BLaER1 treated with 17β-estradiol and CSF1 and Interleukin-3, amounts not matched to agents 10 nM and 100 nM (cell line): ENCODE measurements at regions not wholly inside any gene's neighbourhood (a gene's known extent, or its start where the extent isn't known, plus 50 kb on each side); places are given as distances from the start of the nearest gene placed in this dataset.

Experiments
- H3K27ac ChIP-seq, 11 experiments: shearing (Covaris generic); formaldehyde crosslinking; 2 replicates each; pipeline ENCODE4 v1.8.1; 2022
- H3K27me3 ChIP-seq, 11 experiments: shearing (Covaris generic); formaldehyde crosslinking; 2 replicates each; pipeline ENCODE4 v1.8.1; 2022
- H3K36me3 ChIP-seq, 11 experiments: shearing (Covaris generic); formaldehyde crosslinking; 2 replicates each; pipeline ENCODE4 v1.8.1; 2022
- H3K4me1 ChIP-seq, 10 experiments: shearing (Covaris generic); formaldehyde crosslinking; 2 replicates each; pipeline ENCODE4 v1.8.1; 2022
- H3K4me2 ChIP-seq, 11 experiments: shearing (Covaris generic); formaldehyde crosslinking; 2 replicates each; pipeline ENCODE4 v1.8.1; 2022
- H3K4me3 ChIP-seq, 10 experiments: shearing (Covaris generic); formaldehyde crosslinking; 2 replicates each; pipeline ENCODE4 v1.8.1; 2022
- H3K9ac ChIP-seq, 11 experiments: shearing (Covaris generic); formaldehyde crosslinking; 2 replicates each; pipeline ENCODE4 v1.8.1; 2022
- H3K9me3 ChIP-seq, 11 experiments: shearing (Covaris generic); formaldehyde crosslinking; replicated peaks in 1 of 11; 2 replicates each; pipeline ENCODE4 v1.8.1; 2022
- H4K20me1 ChIP-seq, 11 experiments: shearing (Covaris generic); formaldehyde crosslinking; 2 replicates each; pipeline ENCODE4 v1.8.1; 2022
- Cebpa-rat ChIP-seq, 11 experiments: shearing (Covaris generic); IDR thresholded peaks; 2 replicates each; pipeline ENCODE4 v1.8.1; 2022

DNA sequence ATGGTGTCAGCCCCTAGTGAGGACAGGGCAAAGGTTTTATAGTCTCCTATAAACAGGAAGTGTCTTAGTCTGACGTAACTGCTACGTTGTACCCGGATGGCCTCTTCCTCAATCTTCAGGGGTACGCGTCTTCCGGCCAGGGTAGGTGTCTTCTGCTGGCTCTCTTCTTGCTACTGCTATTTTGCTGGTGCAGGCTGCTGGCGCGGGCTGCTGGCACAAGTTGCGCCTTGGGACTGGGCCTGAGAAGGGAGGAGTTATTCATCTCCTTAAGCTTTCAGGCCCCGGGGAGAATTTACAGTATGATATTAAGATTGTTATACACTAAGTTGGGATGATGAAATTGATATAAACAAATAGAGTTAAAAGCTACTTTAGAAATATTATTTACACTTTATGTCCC is 74.4 kb downstream of the HDGFL1 start:
- Histone ChIP-seq H3K27me3 (no peaks in the 10 kb centered on the region), H4K20me1 (no peaks in the 10 kb centered on the region), H3K4me2 (no peak overlapping the region), H3K27ac (no peak overlapping the region), H3K9ac (no peak overlapping the region), H3K9me3 (no peaks in the 10 kb centered on the region), H3K4me1 (no peaks in the 10 kb centered on the region), H3K36me3 (no peaks in the 10 kb centered on the region), H3K4me3 (no peak overlapping the region)
- no peak for TF ChIP-seq Cebpa-rat (IDR thresholded peaks at IDR 0.05)

DNA sequence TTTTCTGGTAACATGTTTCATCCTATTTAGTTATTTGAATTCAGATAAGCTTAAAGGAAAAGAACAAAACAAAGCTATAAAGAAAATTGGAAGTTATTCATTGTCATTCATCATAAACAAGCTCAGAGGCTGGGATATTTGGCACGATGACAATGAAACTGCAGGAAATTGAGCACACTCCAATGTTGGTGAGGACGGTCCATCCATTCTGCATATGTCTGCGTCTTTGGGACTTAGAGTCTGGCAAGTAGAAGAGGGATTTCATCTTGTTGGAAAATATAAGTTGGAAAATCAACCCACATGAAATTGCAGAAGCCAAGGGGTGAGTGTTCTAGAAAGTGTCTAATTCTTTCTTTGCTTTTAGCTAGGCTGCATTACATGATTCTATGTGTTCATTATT is 78.4 kb downstream of the HDGFL1 start:
- Histone ChIP-seq H3K4me3 (no peak overlapping the region), H3K27me3 (no peaks in the 10 kb centered on the region), H3K36me3 (no peaks in the 10 kb centered on the region), H3K9me3 (no peaks in the 10 kb centered on the region), H3K4me1 (no peaks in the 10 kb centered on the region), H4K20me1 (no peaks in the 10 kb centered on the region), H3K4me2 (no peak overlapping the region), H3K9ac (no peak overlapping the region), H3K27ac (no peak overlapping the region)
- no peak for TF ChIP-seq Cebpa-rat (IDR thresholded peaks at IDR 0.05)

DNA sequence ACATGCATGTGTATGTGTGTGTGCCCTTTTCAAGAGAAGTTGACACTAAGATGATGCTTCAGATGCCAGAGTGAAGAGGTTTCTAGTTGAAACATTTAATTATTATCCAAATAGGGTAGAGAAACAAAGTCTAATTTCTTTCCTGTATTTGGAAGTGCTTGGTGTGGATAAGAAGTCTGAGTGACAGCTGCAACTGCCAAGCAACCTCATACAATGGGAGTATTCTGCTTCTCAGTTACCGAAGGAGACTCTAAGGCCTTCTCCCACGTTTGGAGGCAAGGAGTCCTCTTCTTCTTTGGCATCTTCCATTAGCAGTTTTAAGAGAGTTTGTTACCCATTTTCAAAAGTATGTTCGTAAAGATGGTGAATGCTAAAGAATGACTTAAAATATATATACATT is 82.4 kb downstream of the HDGFL1 start:
- Histone ChIP-seq H3K4me2 (no peak overlapping the region), H3K4me3 (no peak overlapping the region), H3K36me3 (no peaks in the 10 kb centered on the region), H3K27ac (no peak overlapping the region), H4K20me1 (no peaks in the 10 kb centered on the region), H3K9me3 (no peaks in the 10 kb centered on the region), H3K4me1 (peaks cover 0 to 3% (median 0%) of the 10 kb centered on the region in 10 experiments; a peak in 2 of 20 replicates), H3K27me3 (no peaks in the 10 kb centered on the region), H3K9ac (no peak overlapping the region)
- TF ChIP-seq Cebpa-rat (IDR thresholded peaks at IDR 0.05): no peak

DNA sequence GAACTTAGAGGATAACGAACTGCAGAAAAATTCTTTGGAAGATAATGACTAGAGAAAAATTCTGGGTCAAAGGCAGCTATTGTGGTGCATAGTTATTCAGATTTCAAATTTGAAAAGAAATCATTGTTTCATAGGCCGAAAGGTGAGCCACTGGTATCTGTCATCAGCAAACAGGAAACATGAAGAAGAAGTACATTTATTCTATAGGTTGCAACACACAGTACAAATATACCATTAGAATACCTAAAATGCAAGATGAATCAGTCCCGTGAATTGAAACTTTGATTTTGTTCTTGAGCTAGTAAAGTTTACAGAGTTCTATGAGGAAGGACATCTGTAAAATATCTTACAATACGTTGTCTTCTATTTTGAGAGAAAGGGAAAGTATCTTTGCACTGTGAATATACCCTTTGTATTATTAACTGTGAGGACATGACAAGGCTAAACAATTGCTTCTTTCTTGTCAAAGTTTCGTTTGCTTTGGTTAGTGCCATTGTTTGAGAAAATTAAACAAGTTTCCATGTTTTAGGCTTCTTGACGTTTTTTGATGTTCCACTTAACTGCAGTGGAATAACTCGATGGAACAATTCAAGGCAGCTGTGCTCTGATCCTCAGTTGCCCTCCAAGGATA is 84.7 kb downstream of the HDGFL1 start:
- Histone ChIP-seq H3K4me2 (no peak overlapping the region), H3K36me3 (no peaks in the 10 kb centered on the region), H3K27me3 (no peaks in the 10 kb centered on the region), H3K27ac (no peak overlapping the region), H3K4me1 (peaks cover 0 to 26% (median 17%) of the 10 kb centered on the region in 10 experiments; a peak in 11 of 20 replicates), H3K4me3 (no peak overlapping the region), H3K9ac (no peak overlapping the region), H3K9me3 (no peaks in the 10 kb centered on the region), H4K20me1 (no peaks in the 10 kb centered on the region)
- TF ChIP-seq Cebpa-rat (IDR thresholded peaks at IDR 0.05): no peak

DNA sequence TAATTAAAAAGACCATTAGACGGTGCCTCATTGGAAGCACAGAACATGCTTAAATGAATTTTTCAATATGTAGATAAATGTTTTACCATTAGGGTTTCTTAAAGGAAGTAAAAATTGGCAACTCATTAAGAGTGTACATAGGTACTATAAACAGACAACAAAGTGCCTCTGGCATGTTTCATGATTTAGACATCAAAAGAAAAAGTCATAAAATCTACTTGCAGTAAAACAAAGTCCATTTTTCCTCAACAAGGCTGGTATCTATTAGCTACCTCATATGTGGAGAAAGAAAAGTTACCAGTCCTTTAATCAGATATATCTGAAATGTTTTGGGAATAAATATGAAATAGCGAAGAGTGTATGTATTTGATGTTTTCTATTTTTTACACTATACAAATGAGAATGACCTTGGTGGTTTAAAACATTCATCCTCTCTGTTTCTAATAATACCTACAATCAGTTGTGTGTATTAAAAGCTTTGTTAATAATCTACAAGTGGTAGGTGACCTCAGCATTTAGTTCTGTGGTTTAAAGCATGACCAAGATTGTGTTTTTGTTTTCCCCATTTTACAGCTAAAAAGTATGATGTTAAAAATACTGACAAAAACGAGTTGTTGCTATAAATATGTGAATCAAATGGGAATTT is 87.5 kb downstream of the HDGFL1 start:
- Histone ChIP-seq H4K20me1 (no peaks in the 10 kb centered on the region), H3K4me2 (peak overlapping the region in 6 of 11 experiments; percentile 14 to 61 (median 40); a peak in 8 of 22 replicates), H3K9me3 (no peaks in the 10 kb centered on the region), H3K27ac (peak overlapping the region in 1 of 11 experiments; percentile 14; a peak in 1 of 22 replicates), H3K36me3 (no peaks in the 10 kb centered on the region), H3K4me3 (no peak overlapping the region), H3K4me1 (peaks cover 0 to 33% (median 20%) of the 10 kb centered on the region in 10 experiments; a peak in 11 of 20 replicates), H3K27me3 (no peaks in the 10 kb centered on the region), H3K9ac (no peak overlapping the region)
- no peak for TF ChIP-seq Cebpa-rat (IDR thresholded peaks at IDR 0.05)

DNA sequence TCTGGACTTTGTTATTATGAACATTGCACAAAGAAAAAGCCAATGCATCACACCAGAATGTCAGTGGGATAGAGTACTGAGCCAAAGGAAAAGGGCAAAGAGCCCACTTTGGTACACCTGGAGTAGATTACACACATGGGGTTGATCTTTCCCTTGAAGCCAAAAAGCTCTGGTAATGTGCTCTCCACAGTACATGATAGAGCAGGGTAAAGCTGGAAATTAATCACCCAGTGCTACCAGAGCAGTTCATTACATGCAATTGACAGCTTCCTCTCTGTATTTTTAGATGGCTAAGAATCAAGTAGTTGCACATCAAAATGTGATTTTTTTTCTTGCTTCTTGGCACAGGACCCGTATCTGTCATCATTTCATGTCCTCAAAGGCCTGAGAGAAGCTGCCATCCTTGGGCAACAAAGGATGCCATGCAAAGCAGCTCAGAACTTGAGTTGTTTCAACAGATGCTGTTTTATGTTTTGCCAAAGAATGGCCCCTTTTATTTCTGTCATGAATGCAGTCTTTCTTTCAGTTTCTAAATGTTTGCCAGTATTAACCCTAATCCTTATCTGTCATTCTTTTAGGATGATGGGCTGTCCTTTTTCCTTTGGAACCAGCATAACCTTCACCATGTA is 88.1 kb downstream of the HDGFL1 start:
- H3K4me3 ChIP-seq: no peak overlapping the region
- no peaks in the 10 kb centered on the region for H3K27me3 ChIP-seq
- H3K4me2 ChIP-seq: peak overlapping the region in 8 of 11 experiments; percentile 14 to 61 (median 40); a peak in 12 of 22 replicates
- H3K4me1 ChIP-seq: peaks cover 0 to 33% (median 20%) of the 10 kb centered on the region in 10 experiments; a peak in 11 of 20 replicates
- H4K20me1 ChIP-seq: no peaks in the 10 kb centered on the region
- no peak overlapping the region for H3K9ac ChIP-seq
- no peaks in the 10 kb centered on the region for H3K36me3 ChIP-seq
- H3K9me3 ChIP-seq: no peaks in the 10 kb centered on the region
- H3K27ac ChIP-seq: peak overlapping the region in 3 of 11 experiments; percentile 9 to 14 (median 13); a peak in 2 of 22 replicates
- peak in 1 of 11 experiments; percentile 76; a peak in 2 of 22 replicates for TF ChIP-seq Cebpa-rat (IDR thresholded peaks at IDR 0.05)

DNA sequence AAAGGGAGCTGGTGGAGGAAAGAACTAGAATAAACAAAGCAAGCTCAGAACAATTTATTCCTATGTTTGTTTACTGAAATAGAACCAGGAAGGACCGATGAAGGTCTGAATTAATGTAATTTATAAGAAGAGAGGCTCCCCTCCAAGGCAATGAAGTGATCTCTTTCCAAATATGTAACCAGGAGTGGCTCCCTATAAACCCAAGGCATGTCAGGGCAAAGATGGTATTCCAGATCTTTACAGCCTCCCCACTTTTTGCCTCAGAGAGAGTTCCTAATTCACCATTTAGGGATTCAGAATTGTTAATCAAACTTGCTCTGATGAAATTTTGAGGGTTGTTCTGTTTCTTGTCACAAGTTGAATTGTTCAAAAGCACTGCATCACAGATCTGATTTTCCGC is 88.8 kb downstream of the HDGFL1 start:
- no peak overlapping the region for H3K9ac ChIP-seq
- H3K36me3 ChIP-seq: no peaks in the 10 kb centered on the region
- H3K27ac ChIP-seq: peak overlapping the region in 4 of 11 experiments; percentile 5 to 13 (median 10); a peak in 4 of 22 replicates
- no peaks in the 10 kb centered on the region for H3K9me3 ChIP-seq
- H3K4me3 ChIP-seq: no peak overlapping the region
- H3K27me3 ChIP-seq: no peaks in the 10 kb centered on the region
- TF ChIP-seq Cebpa-rat (IDR thresholded peaks at IDR 0.05): no peak
- peaks cover 0 to 33% (median 20%) of the 10 kb centered on the region in 10 experiments; a peak in 11 of 20 replicates for H3K4me1 ChIP-seq
- no peaks in the 10 kb centered on the region for H4K20me1 ChIP-seq
- peak overlapping the region in 6 of 11 experiments; percentile 20 to 61 (median 52); a peak in 9 of 22 replicates for H3K4me2 ChIP-seq

DNA sequence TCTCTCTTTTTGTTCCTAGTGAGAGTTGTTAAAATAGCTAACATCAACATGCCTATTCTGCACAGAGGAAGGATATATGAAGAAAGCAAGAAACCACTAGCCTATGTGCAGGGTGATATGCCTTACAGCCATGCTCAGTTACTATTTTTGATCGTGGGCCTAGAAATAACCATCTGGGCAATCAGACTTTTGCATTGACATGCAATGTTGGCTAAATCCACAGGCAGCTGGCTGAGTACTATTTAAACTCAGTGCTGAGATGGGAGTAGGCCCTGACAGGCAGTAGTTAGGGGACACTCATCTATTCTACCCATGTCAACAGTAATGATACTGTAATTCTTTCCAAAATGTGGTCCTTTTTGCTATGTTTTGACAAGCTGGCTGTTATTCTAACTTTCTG is 89.6 kb downstream of the HDGFL1 start:
- Histone ChIP-seq H3K4me3 (no peak overlapping the region), H3K9ac (no peak overlapping the region), H4K20me1 (no peaks in the 10 kb centered on the region), H3K27me3 (no peaks in the 10 kb centered on the region), H3K4me2 (peak overlapping the region in 8 of 11 experiments; percentile 1 to 61 (median 36); a peak in 14 of 22 replicates), H3K27ac (peak overlapping the region in 2 of 11 experiments; percentile 9 to 15; a peak in 2 of 22 replicates), H3K4me1 (peaks cover 0 to 33% (median 20%) of the 10 kb centered on the region in 10 experiments; a peak in 11 of 20 replicates), H3K9me3 (no peaks in the 10 kb centered on the region), H3K36me3 (no peaks in the 10 kb centered on the region)
- no peak for TF ChIP-seq Cebpa-rat (IDR thresholded peaks at IDR 0.05)

DNA sequence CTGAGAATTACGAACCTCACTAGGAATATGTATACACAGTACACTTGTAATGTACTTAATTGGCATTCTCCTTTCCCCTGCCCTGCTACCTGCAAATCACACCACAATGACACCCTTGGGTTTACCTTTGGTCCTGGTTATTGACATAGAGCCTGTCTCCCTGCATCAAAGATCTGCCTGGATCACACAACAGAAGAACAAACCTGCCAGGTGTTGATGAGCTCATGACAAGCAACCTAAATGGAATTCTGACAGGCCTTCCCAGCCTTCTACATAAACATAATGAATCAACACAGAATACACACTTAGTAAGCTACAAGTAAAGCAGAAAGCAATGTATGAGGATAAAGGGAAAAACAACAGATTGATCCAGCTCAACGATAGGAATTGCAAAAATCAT is 95.6 kb downstream of the HDGFL1 start:
- H3K4me3 ChIP-seq: no peak overlapping the region
- no peaks in the 10 kb centered on the region for H3K27me3 ChIP-seq
- peaks cover 0 to 5% (median under 1%) of the 10 kb centered on the region in 10 experiments; a peak in 6 of 20 replicates for H3K4me1 ChIP-seq
- H4K20me1 ChIP-seq: no peaks in the 10 kb centered on the region
- no peaks in the 10 kb centered on the region; a peak in 1 of 22 replicates for H3K9me3 ChIP-seq
- H3K36me3 ChIP-seq: no peaks in the 10 kb centered on the region
- H3K9ac ChIP-seq: no peak overlapping the region
- no peak for TF ChIP-seq Cebpa-rat (IDR thresholded peaks at IDR 0.05)
- H3K27ac ChIP-seq: no peak overlapping the region
- H3K4me2 ChIP-seq: no peak overlapping the region
